H9 (cell line): ENCODE measurements at regions not wholly inside any gene's neighbourhood (a gene's known extent, or its start where the extent isn't known, plus 50 kb on each side); places are given as distances from the start of the nearest gene placed in this dataset.

ENCODE experiments used
- DNase-seq: peaks from one replicate; pipeline ENCODE4 v3.0.0-alpha.2; 2017
- H2AFZ ChIP-seq: one replicate; pipeline ENCODE4 v1.6.1; 2013; ENCODE audit warnings: mild to moderate bottlenecking, low read length, control low read depth, moderate library complexity
- H2AK5ac ChIP-seq: 2 replicates; pipeline ENCODE4 v1.6.1; 2013; ENCODE audit warnings: low read length, control low read depth, mixed read lengths; ENCODE audit not compliant: insufficient read length
- H2BK120ac ChIP-seq: one replicate; pipeline ENCODE4 v1.6.1; 2013; ENCODE audit warnings: low read depth, mild to moderate bottlenecking, low read length, control low read depth, inconsistent platforms; ENCODE audit not compliant: poor library complexity, severe bottlenecking
- H2BK12ac ChIP-seq: 2 replicates; pipeline ENCODE4 v1.6.1; 2013; ENCODE audit warnings: low read length, control low read depth, mixed read lengths, low read depth; ENCODE audit not compliant: insufficient read length
- H2BK15ac ChIP-seq: 2 replicates; pipeline ENCODE4 v1.6.1; 2013; ENCODE audit warnings: low read depth, low read length, control low read depth
- H2BK20ac ChIP-seq: one replicate; pipeline ENCODE4 v1.6.1; 2013; ENCODE audit warnings: low read depth, mild to moderate bottlenecking, low read length, control low read depth, inconsistent platforms; ENCODE audit not compliant: poor library complexity, severe bottlenecking
- H2BK5ac ChIP-seq: 2 replicates; pipeline ENCODE4 v1.6.1; 2013; ENCODE audit warnings: low read length, control low read depth, mixed read lengths; ENCODE audit not compliant: insufficient read length
- H3K14ac ChIP-seq: 2 replicates; pipeline ENCODE4 v1.6.1; 2013; ENCODE audit warnings: low read length, control low read depth; ENCODE audit not compliant: insufficient read depth
- H3K18ac ChIP-seq: 2 replicates; pipeline ENCODE4 v1.6.1; 2013; ENCODE audit warnings: low read depth, mild to moderate bottlenecking, mixed read lengths, low read length, control low read depth; ENCODE audit not compliant: insufficient read length
- H3K23ac ChIP-seq: 2 replicates; pipeline ENCODE4 v1.6.1; 2013; ENCODE audit warnings: low read length, control low read depth, mixed read lengths, low read depth; ENCODE audit not compliant: insufficient read length
- H3K23me2 ChIP-seq: 2 replicates; pipeline ENCODE4 v1.6.1; 2013; ENCODE audit warnings: low read depth, mild to moderate bottlenecking, mixed read lengths, low read length, control low read depth; ENCODE audit not compliant: insufficient read length, poor library complexity, severe bottlenecking
- H3K27ac ChIP-seq: 2 replicates; pipeline ENCODE4 v1.5.1; 2013; ENCODE audit warnings: low read length, control low read depth, mixed read lengths, low read depth; ENCODE audit not compliant: insufficient read length
- H3K27me3 ChIP-seq: 2 replicates; pipeline ENCODE4 v1.6.1; 2013; ENCODE audit warnings: low read length, control low read depth, inconsistent platforms; ENCODE audit not compliant: insufficient read depth
- H3K4ac ChIP-seq: 2 replicates; pipeline ENCODE4 v1.6.1; 2013; ENCODE audit warnings: low read depth, mild to moderate bottlenecking, control low read depth, inconsistent platforms, low read length, moderate library complexity
- H3K4me1 ChIP-seq: 2 replicates; pipeline ENCODE4 v1.6.1; 2013; ENCODE audit warnings: low read length, control low read depth, inconsistent platforms; ENCODE audit not compliant: insufficient read depth
- H3K4me2 ChIP-seq: 2 replicates; pipeline ENCODE4 v1.6.1; 2013; ENCODE audit warnings: low read length, control low read depth, mixed read lengths; ENCODE audit not compliant: insufficient read length, insufficient read depth
- H3K56ac ChIP-seq: 2 replicates; pipeline ENCODE4 v1.6.1; 2013; ENCODE audit warnings: low read depth, mild to moderate bottlenecking, mixed read lengths, low read length, control low read depth; ENCODE audit not compliant: insufficient read length
- H3K79me1 ChIP-seq: 2 replicates; pipeline ENCODE4 v1.6.1; 2013; ENCODE audit warnings: low read depth, mild to moderate bottlenecking, moderate library complexity, low read length, control low read depth, inconsistent platforms; ENCODE audit not compliant: insufficient read depth, poor library complexity, severe bottlenecking
- H3K79me2 ChIP-seq: 2 replicates; pipeline ENCODE4 v1.6.1; 2013; ENCODE audit warnings: low read length, control low read depth, inconsistent platforms; ENCODE audit not compliant: insufficient read depth
- H3K9ac ChIP-seq: 2 replicates; pipeline ENCODE4 v1.6.1; 2013; ENCODE audit warnings: low read length, control low read depth, mixed read lengths; ENCODE audit not compliant: insufficient read length; ENCODE audit errors: extremely low read depth
- H3K9me3 ChIP-seq: one replicate; pipeline ENCODE4 v1.6.1; 2013; ENCODE audit warnings: low read depth, low read length, inconsistent platforms; ENCODE audit not compliant: control insufficient read depth
- H3T11ph ChIP-seq: one replicate; pipeline ENCODE4 v1.6.1; 2013; ENCODE audit warnings: mild to moderate bottlenecking, low read length, control low read depth, inconsistent platforms
- H4K20me1 ChIP-seq: one replicate; pipeline ENCODE4 v1.6.1; 2013; ENCODE audit not compliant: control insufficient read depth, insufficient read length, insufficient read depth
- H4K5ac ChIP-seq: 2 replicates; pipeline ENCODE4 v1.6.1; 2013; ENCODE audit warnings: low read depth, mild to moderate bottlenecking, mixed read lengths, low read length, control low read depth; ENCODE audit not compliant: insufficient read length
- H4K8ac ChIP-seq: replicated peaks from 2 replicates; pipeline ENCODE4 v1.6.1; 2013; ENCODE audit warnings: low read length, control low read depth, mixed read lengths, low read depth; ENCODE audit not compliant: insufficient read length
- H4K91ac ChIP-seq: 2 replicates; pipeline ENCODE4 v1.6.1; 2013; ENCODE audit warnings: low read depth, mild to moderate bottlenecking, moderate library complexity, mixed read lengths, low read length, control low read depth; ENCODE audit not compliant: insufficient read length
- H3K27ac Mint-ChIP-seq, 3 experiments: 2 replicates in 2 of 3; 3 replicates in 1 of 3; pipeline ENCODE4 v1.8.0; 2020 to 2021; ENCODE audit warnings: mixed read lengths in 3 of 3, mild to moderate bottlenecking in 1 of 3, moderate library complexity in 1 of 3
- H3K27me3 Mint-ChIP-seq: 2 replicates; pipeline ENCODE4 v1.8.0; 2021; ENCODE audit warnings: low read depth, mild to moderate bottlenecking, moderate library complexity, mixed read lengths
- H3K36me3 Mint-ChIP-seq, 3 experiments: 2 replicates in 2 of 3; 3 replicates in 1 of 3; pipeline ENCODE4 v1.8.0; 2020 to 2021; ENCODE audit warnings: low read depth in 3 of 3, mixed read lengths in 3 of 3; ENCODE audit not compliant: insufficient read depth in 1 of 3
- H3K4me1 Mint-ChIP-seq, 2 experiments: 2 replicates each; pipeline ENCODE4 v1.8.0; 2020; ENCODE audit warnings: mixed read lengths in 2 of 2
- H3K4me3 Mint-ChIP-seq, 2 experiments: 2 replicates in 1 of 2; 3 replicates in 1 of 2; pipeline ENCODE4 v1.8.0; 2020 to 2021; ENCODE audit warnings: mild to moderate bottlenecking in 2 of 2, mixed read lengths in 2 of 2, moderate library complexity in 1 of 2
- H3K9me3 Mint-ChIP-seq, 2 experiments: 2 replicates in 1 of 2; 3 replicates in 1 of 2; pipeline ENCODE4 v1.8.0; 2020; ENCODE audit warnings: mild to moderate bottlenecking in 2 of 2, mixed read lengths in 2 of 2, moderate library complexity in 1 of 2
- WGBS: extraction: QIAGEN DNeasy Blood & Tissue Kit; methylation state at CpG from one replicate; pipeline ENCODE4 v1.1.7; 2013; ENCODE audit warnings: missing lambda C conversion rate, low lambda C conversion rate, mixed read lengths; ENCODE audit not compliant: insufficient read length; ENCODE audit errors: extremely low coverage; 5-methylcytosine and 5-hydroxymethylcytosine counted together
- TF ChIP-seq, protein P1 (sequence below): fragments of 200-600 bp; sonication (generic); conservative IDR thresholded peaks from 3 replicates; pipeline ENCODE4 v1.8.0; 2021; ENCODE audit warnings: antibody characterized with exemption, mild to moderate bottlenecking

DNA sequence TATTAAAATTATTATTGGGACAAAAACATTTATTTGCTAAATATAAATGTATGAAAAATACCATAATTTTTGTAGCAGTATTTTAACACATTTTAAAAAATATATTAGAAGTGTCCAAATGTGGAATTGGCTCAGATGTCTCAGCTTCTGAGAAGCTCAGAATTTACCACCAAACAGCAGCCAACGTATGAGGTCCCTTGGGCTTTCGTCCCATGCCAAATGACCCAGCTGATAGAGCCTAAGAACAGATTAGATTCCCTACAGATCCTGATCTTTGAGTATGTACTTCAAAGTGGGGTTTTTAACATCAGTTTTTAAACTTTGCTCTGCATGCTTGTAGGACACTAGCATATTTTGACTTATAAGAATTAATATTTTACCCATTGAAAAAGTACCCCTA, 77.3 kb upstream of the RPS23 start:
- no peak overlapping the region for H3T11ph ChIP-seq
- TF ChIP-seq, protein P1, sequence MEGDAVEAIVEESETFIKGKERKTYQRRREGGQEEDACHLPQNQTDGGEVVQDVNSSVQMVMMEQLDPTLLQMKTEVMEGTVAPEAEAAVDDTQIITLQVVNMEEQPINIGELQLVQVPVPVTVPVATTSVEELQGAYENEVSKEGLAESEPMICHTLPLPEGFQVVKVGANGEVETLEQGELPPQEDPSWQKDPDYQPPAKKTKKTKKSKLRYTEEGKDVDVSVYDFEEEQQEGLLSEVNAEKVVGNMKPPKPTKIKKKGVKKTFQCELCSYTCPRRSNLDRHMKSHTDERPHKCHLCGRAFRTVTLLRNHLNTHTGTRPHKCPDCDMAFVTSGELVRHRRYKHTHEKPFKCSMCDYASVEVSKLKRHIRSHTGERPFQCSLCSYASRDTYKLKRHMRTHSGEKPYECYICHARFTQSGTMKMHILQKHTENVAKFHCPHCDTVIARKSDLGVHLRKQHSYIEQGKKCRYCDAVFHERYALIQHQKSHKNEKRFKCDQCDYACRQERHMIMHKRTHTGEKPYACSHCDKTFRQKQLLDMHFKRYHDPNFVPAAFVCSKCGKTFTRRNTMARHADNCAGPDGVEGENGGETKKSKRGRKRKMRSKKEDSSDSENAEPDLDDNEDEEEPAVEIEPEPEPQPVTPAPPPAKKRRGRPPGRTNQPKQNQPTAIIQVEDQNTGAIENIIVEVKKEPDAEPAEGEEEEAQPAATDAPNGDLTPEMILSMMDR: no peak
- Mint-ChIP-seq H3K27me3 (no peaks in the 10 kb centered on the region; the same call in 1 of the 2 replicates), H3K4me3 (no peak overlapping the region), H3K4me1 (peaks cover 7 to 8% of the 10 kb centered on the region in 2 experiments), H3K9me3 (no peaks in the 10 kb centered on the region), H3K36me3 (no peaks in the 10 kb centered on the region), H3K27ac (no peak overlapping the region)
- no peak overlapping the region for H4K91ac ChIP-seq
- H2BK15ac ChIP-seq: no peak overlapping the region
- no peaks in the 10 kb centered on the region; the same call in 1 of the 2 replicates for H3K27me3 ChIP-seq
- H3K4me2 ChIP-seq: no peak overlapping the region
- no peak overlapping the region for H4K5ac ChIP-seq
- H2AFZ ChIP-seq: no peak overlapping the region
- no peaks in the 10 kb centered on the region for H3K79me2 ChIP-seq
- no peak overlapping the region for H4K8ac ChIP-seq
- no peak overlapping the region for H3K9ac ChIP-seq
- no peaks in the 10 kb centered on the region for H4K20me1 ChIP-seq
- no peaks in the 10 kb centered on the region for H3K23me2 ChIP-seq
- H2AK5ac ChIP-seq: no peak overlapping the region
- no peak overlapping the region for H3K14ac ChIP-seq
- H3K18ac ChIP-seq: no peak overlapping the region
- no peaks in the 10 kb centered on the region for H3K9me3 ChIP-seq
- WGBS: no CpG with 5 or more reads among the region's 2 CpGs
- no peak overlapping the region for H2BK5ac ChIP-seq
- no peak overlapping the region for H3K23ac ChIP-seq
- no peak overlapping the region for H2BK20ac ChIP-seq
- H3K27ac ChIP-seq: no peak overlapping the region
- H3K79me1 ChIP-seq: no peaks in the 10 kb centered on the region
- H3K56ac ChIP-seq: no peak overlapping the region
- H2BK120ac ChIP-seq: no peak overlapping the region
- H3K4me1 ChIP-seq: no peaks in the 10 kb centered on the region; the same call in 1 of the 2 replicates
- H2BK12ac ChIP-seq: no peak overlapping the region
- H3K4ac ChIP-seq: no peak overlapping the region
- DNase-seq: no peak
